CD4-positive, alpha-beta T cell treated with Interleukin-1 beta for 1 hour (primary cell): ENCODE measurements at regions not wholly inside any gene's neighbourhood (a gene's known extent, or its start where the extent isn't known, plus 50 kb on each side); places are given as distances from the start of the nearest gene placed in this dataset.

Source experiments
- DNase-seq, 2 donors: peaks; one replicate each; pipeline ENCODE4 v3.0.0-alpha.2; 2020 to 2022

DNA sequence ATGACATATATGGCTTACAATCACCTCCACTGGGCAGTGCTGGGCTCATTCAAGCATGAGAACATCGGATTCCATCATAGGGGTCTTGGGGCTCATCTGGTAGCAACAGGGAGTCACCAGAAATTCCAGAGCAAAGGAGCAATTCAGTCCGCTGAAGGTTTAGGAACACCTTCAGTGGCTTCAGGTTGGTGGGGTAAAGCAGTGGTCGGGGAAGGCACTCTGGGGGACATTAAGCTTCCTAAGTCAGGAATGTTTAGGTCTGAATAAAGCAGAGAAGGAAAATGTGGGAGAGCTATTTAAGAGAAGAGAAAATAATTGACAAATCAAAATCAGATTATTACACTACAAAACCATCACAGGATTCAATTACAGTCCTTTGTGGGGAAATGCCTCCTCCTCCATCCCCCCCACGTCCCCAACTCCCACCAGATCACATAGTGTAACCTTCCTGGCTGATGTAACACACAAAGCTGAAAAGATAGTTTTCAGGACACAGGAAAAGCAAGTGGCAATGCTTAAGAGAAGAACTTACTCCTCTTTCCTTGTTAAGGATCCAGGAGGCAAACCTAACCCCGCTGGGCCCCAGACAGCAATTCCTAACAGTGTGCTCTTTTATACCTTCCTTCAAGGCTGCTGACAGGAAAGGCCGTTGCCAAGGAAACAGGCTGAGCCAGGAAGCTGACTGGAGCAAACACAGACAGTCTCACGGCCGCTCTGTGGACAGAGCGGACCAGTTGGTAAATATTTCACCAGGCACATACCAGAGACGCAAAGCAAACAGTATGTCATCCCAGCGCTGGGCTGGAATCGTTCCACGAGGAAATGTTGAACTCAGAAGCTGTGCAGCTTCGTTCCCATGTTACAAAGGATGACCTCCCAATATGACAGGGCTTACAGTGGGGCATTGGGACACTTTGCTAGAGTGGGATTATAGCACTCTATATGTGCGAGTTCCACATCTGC, 57.5 kb upstream of the LMCD1 start:
- no peak for DNase-seq

- DNase-seq, result no peak
Observed at GRCh38 chr3:8444883-8445282, 56.7 kb upstream of the LMCD1 start.

DNA sequence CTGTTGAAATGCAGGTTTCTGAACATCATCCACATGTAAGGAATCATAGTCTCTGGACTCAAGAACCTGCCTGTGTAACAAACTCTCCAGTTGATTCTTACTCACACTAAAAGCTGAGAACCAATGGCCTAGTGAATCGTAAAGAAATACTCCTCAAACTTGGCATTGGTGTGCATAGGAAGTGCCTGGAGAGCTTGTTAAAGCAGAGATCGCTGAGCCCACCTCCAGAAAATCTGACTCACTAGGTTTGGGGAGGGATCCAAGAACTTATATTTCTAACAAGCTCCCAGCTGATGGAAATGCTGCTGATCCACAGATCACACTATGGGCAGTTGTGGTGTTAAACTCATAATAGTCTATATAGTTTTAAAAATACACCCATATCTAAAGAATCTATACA, 55.8 kb upstream of the LMCD1 start:
- no peak for DNase-seq

DNA sequence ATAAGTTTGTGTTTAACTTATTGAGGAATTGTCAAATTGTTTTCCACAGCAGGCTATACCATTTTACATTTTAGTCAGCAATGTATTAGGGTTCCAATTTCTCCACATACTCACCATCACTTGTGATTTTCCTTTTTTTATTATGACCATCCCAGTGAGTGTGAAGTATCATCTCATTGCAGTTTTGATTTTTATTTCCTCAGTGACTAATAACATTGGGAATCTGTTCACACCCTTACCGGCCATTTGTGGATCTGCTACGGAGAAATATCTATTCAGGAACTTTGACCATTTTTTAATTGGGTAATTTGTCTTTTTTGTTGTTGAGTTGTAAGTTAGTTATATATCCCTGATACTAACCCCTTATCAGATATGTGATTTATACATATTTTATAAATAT, 54.8 kb upstream of the LMCD1 start:
- DNase-seq, result no peak

- DNase-seq, result no peak
Observed at GRCh38 chr3:8450618-8451017, 51.0 kb upstream of the LMCD1 start.

- DNase-seq, result no peak
Observed at GRCh38 chr3:8451696-8452095, 49.9 kb upstream of the LMCD1 start.
